ENCODE measurements at regions not wholly inside any gene's neighbourhood (a gene's known extent, or its start where the extent isn't known, plus 50 kb on each side); places are given as distances from the start of the nearest gene placed in this dataset.
"Not testable (repeated sequence)": the region's sequence is repeated elsewhere in the genome, so short reads cannot be mapped to it uniquely, and the experiment has no call there.

DNA sequence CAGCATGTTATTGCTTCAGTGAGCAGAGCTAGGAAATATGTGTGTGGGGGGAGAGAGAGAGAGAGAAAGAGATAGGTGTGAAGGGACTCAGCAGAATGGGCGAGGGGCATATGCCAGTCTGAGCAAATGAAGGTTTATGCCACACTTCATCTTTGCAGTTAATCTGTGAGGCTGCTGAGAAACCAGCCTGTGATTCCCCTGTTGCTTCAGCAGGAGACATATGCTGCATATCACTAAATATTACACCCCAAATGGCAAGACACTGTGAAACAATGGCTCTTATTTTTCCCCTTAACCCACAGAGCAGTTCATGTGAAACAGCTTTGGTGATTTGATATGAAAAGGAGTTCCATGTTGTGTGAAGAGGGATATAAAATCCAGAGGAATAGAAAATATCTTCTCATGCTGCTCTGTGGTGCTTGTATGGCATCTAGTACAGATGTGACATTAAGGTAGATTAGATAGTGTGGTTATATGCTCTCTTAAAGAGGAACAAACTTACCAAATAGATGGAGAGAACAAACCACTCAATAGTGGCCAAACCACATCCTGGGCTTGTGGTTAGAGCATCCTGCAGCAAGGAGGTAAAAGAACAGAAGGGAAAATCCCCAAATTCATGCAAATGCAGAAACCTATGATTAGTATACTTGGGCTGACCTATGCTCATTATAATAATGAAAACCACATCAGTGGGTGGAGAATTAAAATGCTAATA, 864.2 kb downstream of the FAM181B start:
- DNase-seq, result peak; percentile 82 to 87

DNA sequence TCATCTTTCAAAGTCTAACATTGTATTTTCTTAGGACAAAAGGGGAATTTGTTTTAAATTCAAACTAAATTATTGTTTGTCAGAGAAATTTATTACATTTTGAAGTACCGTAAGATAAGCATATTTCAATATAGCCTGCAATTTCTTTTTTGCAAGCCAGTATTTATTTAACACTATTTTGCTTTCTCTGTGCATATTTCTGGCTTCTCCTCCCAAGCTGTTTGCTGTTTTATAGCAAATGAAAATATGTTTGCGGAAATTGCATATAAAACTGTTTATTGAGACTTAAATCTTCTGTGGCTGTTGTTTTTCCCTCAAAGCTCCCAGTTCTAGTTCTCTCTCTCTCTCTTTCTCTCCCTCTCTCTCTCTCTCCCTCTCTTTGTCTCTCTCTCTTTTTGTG, 866.8 kb downstream of the FAM181B start:
- no peak for DNase-seq

DNA sequence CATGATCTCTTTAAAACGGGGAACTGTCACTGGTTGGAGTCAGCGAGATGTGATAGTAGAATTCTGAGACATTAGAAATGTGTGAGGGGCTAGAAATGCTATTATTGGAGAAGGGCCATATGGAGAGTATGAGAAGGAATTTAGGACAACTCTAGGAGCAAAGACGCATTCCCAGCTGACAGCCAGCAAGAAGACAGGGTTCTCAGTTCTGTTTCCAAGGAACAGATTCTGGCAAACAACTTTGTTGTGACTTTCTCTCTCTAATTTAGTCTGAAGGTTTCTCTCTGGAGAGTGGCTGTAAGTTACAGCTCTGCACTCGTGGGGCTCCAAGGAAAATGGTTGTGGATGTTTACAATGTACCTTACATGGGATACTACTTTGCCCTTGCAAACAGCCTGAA, 876.3 kb downstream of the FAM181B start:
- DNase-seq, result no peak

DNA sequence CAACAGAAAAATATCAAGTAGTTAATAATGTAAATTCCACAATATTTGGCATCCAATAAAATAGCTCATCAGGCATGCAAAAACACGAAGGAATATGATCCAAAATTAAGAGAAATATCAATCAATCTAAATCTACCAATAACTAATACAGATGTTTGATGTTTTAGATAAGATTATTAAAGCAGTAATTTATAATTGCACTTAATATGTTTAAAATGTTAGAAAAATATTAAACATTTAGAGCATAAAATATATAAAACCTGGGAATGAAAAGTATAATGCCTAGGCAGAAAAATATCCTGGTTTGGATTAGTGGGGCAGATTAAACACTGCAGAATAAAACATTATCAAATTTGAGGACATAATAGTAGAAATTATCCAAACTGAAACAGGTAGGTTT, 879.9 kb downstream of the FAM181B start:
- no peak for DNase-seq

DNA sequence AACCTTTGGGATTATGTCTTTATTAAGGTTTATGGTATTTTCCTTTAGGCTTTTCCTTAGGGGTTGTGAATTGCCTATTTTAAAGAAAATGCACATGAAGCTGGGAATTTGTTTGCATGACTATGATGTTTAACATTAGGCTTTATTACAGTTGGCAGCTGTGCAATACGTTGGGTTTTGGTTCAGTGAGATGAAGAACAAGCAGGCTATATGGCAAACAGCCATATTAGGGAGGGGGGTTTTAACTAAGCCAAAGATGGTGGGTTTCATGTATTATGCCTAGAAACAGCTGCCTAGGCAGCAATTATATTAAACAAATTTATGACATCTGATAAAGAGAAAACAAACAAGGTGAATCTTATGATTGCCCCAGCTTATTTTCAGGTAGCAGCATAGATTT, 880.8 kb downstream of the FAM181B start:
- DNase-seq, result no peak

DNA sequence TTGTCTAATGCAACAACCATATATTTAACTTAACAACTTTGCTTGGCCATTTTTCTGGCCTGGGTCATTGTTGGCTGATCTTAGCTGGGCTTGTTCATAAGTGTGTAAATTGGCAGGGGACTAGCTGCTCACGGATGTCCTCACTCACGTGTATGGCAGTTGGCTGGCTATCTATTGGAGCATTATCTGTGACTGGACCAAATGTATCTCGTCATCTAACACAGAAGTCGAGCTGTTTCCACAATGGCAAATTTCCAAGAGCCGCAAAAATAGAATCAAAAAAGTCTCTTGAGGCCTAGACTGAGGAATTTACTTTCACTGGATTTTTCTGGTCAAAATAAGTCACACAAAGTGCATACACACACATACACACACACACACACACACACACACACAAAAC, 893.3 kb downstream of the FAM181B start:
- no peak for DNase-seq

DNA sequence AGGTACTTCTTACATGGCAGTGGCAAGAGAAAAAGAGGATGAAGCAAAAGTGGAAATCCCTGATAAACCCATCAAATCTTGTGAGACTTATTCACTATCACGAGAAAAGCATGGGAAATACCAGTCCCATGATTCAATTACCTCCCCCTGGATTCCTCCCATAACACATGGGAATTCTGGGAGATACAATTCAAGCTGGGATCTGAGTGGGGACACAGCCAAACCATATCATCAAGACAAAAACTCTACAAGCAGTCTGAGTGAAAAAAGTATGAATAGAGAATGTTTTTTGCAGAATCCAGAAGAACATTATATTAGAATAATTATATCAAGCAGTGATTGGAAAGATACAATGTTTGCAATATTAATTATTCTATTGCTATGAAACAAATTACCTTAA, 893.7 kb downstream of the FAM181B start:
- no peak for DNase-seq

DNA sequence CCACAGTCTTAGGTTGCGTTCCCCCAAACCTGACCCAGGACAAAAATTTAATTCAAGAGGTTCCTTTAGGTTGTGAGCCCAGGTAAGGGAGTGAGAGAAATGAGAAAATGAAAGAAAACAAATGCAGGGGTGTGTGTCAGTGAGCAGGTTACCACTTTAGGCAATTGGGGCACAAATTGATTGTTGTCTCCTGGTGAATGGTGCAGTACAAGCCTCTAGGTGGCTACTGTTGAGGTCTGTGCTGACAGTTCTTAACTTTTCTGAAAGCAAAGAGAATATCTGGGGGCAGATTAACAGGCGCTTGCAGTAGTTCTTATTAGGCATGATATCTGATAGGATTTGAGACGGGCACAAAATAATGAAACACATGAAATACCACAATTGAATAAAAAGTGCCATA, 894.6 kb downstream of the FAM181B start:
- DNase-seq, result no peak

DNA sequence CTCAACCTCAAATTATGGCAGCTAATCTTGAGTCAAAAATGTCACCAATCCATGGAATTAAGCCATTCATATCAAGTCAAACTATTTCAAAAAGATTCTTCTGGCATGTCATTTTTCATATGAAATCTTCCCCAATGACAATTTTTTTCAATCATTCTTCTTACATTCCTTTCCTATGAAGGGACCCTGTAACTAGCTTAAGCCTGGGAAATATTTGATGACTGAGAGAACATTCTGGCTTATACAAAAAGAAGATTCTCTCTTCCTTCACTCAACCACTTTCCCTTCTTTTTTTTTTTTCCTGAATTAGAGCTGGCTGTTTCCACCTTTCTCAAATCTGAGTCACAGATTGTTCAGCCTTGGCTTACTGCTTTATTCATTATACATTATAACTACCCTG, 903.7 kb downstream of the FAM181B start:
- DNase-seq, result no peak

DNA sequence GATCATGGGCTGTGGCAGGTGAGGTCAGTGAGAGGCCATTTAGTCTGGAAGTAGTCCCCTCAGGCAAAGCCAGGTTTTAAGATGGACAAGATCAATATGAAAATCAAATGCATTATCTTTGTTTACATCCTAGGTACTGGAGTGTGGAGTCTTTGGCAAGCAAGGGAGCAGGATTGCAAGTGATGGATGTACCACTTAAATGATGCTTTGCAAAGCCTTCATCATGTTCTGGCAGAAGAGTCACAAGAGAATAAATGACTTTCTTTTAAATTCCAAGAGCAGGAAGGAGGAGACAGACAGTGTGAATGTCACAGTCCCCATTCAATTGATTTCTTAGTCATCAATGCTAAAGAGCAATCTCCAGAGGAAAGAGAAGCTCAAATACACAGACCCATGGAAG, 908.3 kb downstream of the FAM181B start:
- DNase-seq, result no peak

DNA sequence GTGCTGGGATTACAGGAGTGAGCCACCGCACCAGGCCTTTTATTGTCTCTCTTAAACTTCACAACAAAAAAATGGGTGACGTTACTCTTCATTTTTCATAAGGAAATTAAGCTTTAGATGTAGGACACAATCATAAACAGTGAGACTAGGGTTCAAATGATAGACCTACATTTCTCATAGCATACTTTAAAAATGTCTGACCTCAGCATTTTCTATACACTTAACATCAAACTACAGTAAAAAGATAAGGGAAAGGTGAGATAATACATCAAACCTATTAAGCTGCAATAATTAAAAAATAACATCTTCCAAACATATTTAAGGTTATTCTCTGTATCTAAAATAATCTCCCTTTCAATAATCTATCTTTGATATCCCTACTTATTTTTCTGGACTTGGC, 914.2 kb downstream of the FAM181B start:
- DNase-seq, result no peak

DNA sequence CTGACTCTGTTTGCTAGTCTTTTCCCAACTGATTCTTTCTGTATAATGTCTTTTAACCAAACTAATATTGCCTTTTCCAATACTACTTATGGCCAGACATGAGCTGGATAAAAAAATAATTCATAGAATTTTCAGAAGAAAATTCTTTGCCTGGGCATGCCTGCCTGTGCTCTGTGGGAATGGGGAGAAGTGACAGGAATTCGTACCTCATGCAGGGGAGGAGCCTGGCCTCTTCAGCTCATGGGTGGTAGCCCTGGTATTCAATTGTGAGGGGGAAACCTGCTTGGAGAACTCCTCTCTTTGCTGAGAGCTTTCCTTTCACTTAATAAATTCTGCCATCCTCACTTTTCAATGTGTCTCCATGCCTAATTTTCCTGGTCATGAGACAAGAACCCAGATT, 928.8 kb downstream of the FAM181B start:
- no peak for DNase-seq

DNA sequence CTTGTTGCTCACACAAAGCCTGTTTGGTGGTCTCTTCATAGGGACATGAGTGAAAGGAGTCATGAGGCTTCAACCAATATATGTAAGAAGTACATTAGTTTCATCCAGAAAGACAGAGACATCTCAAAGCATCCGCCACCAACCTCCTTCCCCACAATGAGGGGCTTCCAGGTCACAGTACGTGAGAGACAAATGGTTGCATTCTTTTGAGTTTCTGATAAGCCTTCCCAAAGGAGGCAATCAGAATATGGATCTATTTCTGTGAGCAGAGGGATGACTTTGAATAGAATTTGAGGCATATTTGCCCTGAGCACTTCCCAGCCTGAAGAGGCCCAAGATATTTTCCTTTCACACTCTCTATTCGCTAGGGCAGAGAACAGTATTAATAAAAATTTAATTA, 931.1 kb downstream of the FAM181B start:
- DNase-seq, result no peak

DNA sequence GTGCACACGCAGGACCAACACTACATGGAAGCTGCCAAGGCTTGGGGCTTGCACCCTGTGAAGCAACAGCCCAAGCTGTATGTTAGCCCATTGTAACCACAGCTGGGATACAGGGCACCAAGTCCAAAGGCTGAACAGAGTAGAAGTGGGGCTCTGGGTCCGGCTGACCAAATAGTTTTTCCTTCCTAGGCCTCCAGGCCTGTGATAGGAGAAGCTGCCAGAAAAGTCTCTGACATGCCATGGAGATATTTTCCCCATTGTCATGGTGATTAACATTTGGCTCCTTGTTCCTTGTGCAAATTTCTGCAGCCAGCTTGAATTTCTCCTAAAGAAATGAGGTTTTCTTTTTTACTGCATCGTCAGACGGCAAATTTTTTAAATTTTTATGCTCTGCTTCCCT, 941.2 kb downstream of the FAM181B start:
- DNase-seq, result no peak

DNA sequence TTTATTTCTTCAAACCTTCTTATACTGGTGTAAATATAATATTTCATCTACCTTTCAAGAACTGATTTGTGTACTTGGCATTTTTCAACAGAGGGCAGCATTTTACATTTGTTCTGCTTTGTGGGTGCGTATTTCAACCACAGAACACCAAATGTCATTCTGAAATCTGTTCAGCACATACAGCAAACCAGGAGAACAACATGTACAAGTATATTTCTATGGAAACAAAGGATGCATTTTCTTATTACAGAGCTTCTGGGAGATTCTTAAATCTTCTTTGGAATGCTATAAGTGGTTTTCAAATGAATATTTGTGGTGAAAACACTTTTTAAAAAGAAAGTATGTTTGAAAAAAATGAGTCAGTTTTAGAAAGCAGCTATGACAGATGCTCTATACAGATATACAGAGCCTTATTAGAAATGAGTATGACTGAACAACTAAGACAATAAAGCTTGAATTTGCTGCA, 946.0 kb downstream of the FAM181B start:
- peak; percentile 4 to 62 for DNase-seq

DNA sequence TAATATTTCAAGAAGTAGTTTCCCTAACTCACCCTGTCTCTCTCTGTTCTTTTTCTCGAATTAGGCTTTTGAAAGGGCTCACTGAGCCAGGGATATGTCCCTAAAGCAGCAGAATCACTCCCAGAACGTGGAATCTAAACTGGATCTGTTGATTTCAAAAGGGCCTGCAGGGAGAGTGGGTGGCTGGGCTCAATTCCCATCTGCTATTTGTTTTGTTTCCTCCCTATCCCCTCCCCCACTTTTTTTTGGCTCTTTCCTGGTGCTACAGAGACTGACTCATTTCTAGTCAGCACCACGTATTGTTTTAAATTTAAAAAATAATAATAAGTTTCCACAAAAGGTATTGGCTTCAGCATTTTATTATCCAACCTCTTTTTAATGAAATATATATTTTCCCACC, 961.5 kb downstream of the FAM181B start:
- DNase-seq, result no peak

DNA sequence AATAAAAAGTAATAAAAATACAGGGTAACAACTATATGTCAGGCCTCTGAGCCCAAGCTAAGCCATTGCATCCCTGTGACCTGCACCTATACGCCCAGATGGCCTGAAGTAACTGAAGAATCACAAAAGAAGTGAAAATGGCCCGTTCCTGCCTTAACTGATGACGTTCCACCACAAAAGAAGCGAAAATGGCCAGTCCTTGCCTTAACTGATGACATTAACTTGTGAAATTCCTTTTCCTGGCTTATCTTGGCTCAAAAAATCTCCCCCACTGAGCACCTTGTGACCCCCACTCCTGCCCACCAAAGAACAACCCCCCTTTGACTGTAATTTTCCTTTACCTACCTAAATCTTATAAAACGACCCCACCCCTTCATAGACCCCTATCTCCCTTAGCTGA, 963.8 kb downstream of the FAM181B start:
- not testable (repeated sequence) for DNase-seq

DNA sequence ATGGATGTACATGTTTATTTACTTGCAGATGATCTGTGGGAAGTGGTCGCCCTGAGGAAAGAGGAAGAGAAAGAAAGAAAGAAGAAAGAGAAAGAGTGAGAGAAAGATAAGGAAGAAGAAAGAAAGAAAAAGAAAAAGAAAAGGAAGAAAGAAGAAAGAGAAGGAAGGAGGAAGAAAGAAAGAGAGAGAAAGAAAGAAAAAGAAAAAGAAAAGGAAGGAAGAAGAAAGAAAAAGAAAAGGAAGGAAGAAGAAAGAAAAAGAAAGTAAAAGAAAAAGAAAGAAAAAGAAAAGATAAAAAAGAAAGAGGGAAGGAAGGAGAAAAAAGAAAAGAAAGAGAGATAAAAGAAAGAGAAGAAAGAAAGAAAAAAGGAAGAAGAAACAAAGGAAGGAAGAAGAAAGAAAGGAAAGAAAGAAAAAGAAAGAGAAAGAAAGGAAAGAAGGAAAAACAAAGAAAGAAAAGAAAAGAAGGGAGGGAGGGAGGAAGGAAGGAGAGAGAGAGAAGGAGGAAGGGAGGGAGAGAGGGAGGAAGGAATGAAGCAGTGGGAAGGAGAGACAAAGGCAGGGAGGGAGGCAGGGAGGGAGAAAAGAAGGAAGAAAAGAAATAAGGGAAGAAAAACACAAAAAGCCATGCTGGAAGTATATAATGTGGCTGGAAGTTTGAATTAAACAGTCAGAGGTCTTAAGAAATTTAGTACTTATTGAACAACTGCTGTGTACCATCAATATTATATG, 976.6 kb downstream of the FAM181B start:
- DNase-seq, result no peak

DNA sequence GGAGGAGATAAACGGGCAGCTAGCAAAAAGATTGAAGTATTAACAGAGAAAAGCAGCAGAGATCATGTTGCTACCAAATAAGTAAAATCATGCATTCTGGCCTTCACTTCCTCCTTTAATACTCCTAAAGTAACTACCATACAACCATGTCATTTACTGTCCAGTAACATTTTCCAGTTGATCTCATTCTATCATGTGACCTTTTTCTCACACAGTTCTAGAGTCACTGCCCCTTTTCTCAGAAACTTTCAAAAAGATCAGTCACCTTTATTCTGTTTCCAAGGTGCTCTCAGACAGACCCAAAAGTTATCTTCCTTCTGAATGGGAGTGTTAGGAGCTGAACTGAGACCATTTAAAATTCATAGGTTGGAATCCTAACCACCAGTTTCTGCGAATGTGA, 984.4 kb downstream of the FAM181B start:
- no peak for DNase-seq

DNA sequence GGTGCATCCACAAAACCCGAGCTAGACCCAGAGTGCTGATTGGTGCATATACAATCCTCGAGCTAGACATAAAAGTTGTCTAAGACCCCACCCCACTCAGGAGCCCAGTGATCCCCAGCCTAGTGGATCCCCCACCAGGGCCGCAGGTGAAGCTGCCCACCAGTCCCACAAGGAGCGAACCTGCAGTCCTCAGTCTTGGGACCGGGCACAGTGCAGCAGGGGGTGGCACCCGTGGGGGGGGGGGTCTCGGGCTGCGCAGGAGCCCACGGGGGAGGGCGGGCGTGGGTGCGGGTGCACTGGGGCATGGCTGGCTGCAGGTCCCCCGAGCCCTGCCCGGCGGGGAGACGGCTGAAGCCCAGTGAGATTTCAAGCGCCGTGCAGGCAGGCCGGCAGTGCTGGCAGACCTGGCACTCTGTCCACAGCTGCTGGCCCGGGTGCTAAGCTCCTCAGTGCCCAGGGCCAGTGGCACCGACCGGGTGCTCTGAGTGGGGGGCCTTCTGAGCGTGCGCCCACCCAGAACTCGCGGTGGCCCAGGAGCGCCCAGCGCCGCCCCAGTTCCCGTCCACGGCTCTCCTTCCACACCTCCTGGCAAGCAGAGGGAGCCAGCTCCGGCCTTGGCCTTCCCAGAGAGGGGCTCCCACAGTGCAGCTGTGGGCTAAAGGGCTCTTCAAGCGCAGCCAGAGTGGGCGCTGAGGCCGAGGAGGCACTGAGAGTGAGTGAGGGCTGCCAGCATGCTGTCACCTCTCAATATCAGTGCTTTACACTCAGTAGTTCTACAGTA, 989.1 kb downstream of the FAM181B start:
- DNase-seq, result no peak

DNA sequence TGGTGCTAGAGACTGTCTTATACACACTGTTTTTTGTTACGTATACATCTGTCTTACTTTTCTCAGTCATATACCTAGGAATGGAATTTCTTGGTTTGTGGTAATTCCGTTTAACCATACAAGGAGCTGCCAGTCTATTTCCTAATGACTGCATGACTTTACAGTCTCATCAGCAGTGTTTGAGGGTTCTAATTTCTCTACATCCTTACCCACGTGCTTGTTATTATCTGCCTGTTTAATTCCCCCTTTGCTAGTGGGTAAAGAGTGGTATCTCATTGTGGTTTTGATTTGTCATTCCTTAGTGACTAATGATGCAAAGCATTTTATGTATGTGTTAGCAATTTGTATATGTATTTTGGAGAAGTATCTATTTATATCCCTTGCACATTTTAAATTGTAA, 1008.0 kb downstream of the FAM181B start:
- DNase-seq, result no peak

DNA sequence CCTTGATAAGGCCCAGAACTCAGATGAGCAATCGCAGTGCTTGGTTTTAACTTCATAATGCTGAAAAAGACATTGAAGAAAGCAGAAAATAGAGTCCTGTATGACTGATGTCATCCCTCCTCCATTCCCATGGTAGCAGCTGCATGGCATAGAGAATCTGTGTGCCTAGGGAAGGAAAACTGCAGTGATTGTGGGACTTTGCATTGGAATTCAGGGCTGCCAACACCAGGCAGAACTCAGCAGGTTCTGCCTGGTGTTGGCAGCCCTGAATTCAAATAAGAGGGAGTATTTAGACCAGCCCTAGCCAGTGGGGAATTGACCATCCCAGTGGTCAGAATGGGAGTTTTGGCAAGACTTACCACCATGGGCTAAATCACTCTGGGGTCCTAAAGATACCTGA, 1016.0 kb downstream of the FAM181B start:
- DNase-seq, result no peak

DNA sequence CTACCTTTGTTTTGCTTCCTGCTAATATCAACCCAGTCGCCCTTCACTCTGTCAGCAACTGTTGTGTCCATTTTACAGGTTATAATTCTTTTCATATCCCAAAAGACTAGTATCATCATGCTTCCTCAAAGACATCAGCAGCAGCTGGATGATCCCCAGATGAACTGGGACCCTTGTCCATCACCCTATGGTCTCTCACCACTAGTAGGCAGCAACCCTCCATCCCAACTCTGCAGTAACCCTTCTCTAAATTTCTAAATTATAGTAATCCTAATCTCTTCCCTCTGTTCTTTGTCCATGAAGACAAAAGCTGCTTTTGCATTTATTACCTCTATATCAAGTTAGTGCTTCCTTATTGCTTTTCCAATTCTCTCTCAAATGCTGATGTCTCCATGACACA, 1025.8 kb downstream of the FAM181B start:
- no peak for DNase-seq

DNA sequence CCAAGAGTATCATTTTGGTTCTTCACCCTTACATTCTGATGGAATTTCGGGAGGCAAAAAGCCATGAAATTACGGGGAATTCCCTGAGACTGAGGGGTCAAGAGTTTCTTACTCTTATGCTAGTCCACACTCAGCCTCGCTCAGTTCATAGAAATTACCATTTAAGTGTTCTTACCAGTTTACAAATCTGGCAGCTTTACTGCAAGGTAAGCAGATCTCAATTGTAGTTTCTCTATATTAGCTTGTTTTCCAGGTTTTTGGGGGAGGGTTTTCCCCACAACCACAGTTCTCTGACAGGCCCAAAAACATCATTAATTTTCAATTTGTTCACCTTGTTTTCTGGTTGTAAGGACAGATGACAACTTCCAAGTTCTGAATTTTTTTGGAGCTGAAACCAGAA, 1028.4 kb downstream of the FAM181B start:
- no peak for DNase-seq

Measured in CD4-positive, alpha-beta T cell treated with Interferon alpha-2 for 1 hour (primary cell).